ENCODE measurements at regions not wholly inside any gene's neighbourhood (a gene's known extent, or its start where the extent isn't known, plus 50 kb on each side); places are given as distances from the start of the nearest gene placed in this dataset.

DNA sequence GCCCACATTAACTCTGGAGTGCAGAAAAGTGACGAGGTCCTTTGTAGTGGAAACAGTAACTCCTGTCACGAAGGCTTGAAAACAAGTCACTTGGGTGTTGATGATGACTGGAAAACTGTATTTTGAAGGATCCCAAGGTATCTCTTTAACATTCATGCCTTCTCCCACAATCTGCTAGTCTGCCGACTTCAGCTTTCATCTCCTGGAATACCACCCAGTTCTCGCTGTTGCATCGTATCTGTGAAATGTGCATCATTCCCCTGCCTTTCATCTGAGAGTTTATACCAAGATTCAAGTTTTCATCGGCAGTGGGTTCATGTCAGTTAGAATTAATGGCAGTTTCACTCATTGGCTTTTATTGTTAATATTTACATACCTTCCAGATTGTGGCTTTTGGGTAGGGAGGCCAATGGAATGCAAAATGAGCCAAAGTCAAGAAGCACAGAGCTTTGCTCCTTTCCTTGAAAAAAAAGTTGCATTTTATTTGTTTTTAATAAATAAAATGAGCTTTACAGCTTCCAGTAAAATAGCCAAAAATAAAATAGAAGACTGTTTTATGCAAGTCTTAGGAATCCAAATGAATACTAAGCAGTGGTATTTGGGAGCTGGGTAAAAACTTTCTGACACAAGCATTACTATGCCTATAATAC, 575.2 kb upstream of the WWC1 start:
- TF ChIP-seq, protein P1, sequence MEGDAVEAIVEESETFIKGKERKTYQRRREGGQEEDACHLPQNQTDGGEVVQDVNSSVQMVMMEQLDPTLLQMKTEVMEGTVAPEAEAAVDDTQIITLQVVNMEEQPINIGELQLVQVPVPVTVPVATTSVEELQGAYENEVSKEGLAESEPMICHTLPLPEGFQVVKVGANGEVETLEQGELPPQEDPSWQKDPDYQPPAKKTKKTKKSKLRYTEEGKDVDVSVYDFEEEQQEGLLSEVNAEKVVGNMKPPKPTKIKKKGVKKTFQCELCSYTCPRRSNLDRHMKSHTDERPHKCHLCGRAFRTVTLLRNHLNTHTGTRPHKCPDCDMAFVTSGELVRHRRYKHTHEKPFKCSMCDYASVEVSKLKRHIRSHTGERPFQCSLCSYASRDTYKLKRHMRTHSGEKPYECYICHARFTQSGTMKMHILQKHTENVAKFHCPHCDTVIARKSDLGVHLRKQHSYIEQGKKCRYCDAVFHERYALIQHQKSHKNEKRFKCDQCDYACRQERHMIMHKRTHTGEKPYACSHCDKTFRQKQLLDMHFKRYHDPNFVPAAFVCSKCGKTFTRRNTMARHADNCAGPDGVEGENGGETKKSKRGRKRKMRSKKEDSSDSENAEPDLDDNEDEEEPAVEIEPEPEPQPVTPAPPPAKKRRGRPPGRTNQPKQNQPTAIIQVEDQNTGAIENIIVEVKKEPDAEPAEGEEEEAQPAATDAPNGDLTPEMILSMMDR (IDR thresholded peaks at IDR 0.05) = no peak
- TF ChIP-seq ZFX (IDR thresholded peaks at IDR 0.05; ENCODE audit: borderline replicate concordance) = no peak
